WI38 (cell line): ENCODE measurements at regions not wholly inside any gene's neighbourhood (a gene's known extent, or its start where the extent isn't known, plus 50 kb on each side); places are given as distances from the start of the nearest gene placed in this dataset.
"Not testable (repeated sequence)": the region's sequence is repeated elsewhere in the genome, so short reads cannot be mapped to it uniquely, and the experiment has no call there.

ENCODE experiments used
- H3K4me3 ChIP-seq: 2 replicates; pipeline ENCODE4 v1.5.1; 2011; ENCODE audit warnings: low read depth, mild to moderate bottlenecking, control low read depth, low read length
- TF ChIP-seq, protein P1 (sequence below): IDR thresholded peaks from 2 replicates; pipeline ENCODE4 v1.5.1; 2012; ENCODE audit warnings: low read depth, mild to moderate bottlenecking, control low read depth, low read length

DNA sequence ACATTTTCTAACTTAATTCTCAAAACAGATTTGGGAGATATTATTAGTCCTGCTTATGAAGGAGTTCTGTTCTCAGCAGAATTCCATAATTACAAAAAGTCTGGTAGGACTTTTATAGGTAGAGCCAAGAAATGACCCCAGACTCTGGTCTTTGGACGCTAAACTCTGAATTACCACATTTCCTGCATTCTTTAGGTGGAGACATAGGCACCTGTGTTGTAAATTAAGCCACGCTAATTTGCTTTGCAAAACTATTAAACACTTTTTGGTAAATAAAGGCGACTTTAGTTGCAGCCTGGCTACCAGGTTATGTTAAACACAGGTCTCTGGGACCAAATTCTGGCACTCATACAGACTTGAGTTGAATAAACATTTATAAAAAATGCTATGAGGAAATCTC lies 77.7 kb downstream of the C9orf152 start:
- no peak overlapping the region for H3K4me3 ChIP-seq
- TF ChIP-seq, protein P1, sequence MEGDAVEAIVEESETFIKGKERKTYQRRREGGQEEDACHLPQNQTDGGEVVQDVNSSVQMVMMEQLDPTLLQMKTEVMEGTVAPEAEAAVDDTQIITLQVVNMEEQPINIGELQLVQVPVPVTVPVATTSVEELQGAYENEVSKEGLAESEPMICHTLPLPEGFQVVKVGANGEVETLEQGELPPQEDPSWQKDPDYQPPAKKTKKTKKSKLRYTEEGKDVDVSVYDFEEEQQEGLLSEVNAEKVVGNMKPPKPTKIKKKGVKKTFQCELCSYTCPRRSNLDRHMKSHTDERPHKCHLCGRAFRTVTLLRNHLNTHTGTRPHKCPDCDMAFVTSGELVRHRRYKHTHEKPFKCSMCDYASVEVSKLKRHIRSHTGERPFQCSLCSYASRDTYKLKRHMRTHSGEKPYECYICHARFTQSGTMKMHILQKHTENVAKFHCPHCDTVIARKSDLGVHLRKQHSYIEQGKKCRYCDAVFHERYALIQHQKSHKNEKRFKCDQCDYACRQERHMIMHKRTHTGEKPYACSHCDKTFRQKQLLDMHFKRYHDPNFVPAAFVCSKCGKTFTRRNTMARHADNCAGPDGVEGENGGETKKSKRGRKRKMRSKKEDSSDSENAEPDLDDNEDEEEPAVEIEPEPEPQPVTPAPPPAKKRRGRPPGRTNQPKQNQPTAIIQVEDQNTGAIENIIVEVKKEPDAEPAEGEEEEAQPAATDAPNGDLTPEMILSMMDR = no peak

DNA sequence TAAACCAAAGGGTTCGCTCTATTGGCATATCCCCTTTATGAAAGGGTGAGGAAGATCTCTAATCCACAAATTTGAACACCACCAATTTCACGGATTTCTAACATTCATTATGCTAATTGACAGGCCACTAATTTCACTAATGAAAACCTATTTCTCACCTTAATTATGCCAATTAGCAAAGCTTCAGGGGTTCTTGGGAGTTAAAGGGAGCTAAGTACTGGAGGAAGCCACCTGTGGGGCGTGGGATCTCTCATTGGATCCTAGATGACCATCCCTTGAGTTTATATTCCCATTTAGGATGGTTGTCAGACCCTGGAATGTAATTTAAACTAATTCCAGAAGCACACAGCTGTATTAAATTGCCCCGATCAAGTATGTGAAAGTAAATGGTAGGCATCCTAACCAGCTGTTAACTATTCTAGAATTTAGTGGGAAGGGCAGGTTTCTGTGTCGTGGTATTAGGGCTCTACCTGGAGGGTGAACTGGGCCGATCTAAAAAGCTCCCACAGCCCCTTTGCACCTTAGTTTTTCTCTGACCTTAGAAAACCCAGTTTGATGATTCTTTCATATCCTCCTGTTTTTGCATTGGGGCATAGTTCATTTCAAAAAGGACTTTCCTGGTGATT lies 77.1 kb downstream of the C9orf152 start:
- H3K4me3 ChIP-seq = no peak overlapping the region
- TF ChIP-seq, protein P1 = no peak

DNA sequence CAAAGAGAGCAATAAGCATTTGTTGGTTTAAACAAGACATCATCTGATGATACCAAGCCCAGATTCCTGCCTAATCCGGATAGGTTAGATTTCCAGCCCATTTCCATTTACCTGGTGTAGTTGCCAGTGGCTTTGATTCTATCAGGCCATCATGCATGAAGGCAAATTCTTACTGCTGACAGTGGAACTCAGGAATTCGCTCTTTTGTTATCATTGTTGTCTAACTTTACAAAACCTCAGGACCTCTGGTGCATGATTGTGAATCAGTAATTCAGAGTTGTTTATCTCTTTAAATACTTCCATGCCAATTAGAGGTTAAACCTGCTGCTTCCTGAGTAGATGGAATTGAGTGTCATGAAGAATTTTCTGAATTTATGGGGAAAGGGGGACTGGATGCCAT lies 76.5 kb downstream of the C9orf152 start:
- TF ChIP-seq, protein P1 = no peak

GRCh38 chr9:110132531-110132930 lies 75.4 kb downstream of the C9orf152 start:
- not testable (repeated sequence) for H3K4me3 ChIP-seq

More for the DNA sequence above, 76.5 kb downstream of the C9orf152 start:
- H3K4me3 ChIP-seq = no peak overlapping the region

- TF ChIP-seq, protein P1 = no peak
- no peak overlapping the region for H3K4me3 ChIP-seq
Measured at GRCh38 chr9:110133059-110133458, 74.9 kb downstream of the C9orf152 start.

DNA sequence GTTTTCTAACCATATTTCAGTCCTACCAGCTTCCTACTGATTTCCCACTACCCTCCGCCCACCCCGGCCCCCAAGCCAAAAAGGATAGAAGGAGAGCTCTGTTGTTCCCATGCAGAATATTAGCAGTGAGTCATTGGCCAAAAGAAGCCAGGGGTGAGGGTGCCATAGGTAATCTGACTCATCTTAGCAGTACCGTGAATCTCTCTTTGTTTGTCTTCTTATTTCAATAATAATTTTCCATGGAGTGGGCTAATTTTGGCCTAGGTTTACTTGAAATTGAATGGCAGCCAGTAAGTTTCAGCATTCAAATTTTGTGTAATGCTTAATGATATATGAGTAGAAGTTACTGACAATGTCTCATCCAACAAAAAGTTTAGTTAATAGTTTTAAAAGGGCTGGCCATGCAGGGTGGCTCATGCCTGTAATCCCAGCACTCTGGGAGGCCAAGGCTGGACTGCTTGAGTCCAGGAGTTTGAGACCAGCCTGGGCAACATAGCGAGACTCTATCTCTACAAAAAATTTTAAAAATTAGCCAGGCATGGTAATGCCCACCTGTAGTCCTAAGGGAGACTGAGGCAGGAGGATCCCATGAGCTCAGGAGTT lies 74.2 kb downstream of the C9orf152 start:
- no peak overlapping the region for H3K4me3 ChIP-seq
- TF ChIP-seq, protein P1 = no peak

- H3K4me3 ChIP-seq = no peak overlapping the region
- TF ChIP-seq, protein P1 = no peak
Measured at GRCh38 chr9:110135846-110136245, 72.1 kb downstream of the C9orf152 start.

DNA sequence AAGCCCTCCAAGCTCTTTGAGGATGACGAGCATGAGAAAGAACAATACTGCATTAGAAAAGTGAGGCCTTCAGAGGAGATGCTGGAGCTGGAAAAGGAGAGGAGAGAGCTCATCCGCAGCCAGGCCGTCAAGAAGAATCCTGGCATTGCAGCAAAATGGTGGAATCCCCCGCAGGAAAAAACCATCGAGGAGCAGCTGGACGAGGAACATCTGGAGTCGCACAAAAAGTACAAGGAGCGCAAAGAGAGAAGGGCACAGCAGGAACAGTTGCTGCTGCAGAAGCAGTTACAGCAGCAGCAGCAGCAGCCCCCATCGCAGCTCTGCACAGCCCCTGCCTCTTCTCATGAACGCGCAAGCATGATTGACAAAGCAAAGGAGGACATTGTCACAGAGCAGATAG lies 71.2 kb downstream of the C9orf152 start:
- H3K4me3 ChIP-seq = no peak overlapping the region
- TF ChIP-seq, protein P1 = no peak
